ENCODE measurements at regions not wholly inside any gene's neighbourhood (a gene's known extent, or its start where the extent isn't known, plus 50 kb on each side); places are given as distances from the start of the nearest gene placed in this dataset.

DNA sequence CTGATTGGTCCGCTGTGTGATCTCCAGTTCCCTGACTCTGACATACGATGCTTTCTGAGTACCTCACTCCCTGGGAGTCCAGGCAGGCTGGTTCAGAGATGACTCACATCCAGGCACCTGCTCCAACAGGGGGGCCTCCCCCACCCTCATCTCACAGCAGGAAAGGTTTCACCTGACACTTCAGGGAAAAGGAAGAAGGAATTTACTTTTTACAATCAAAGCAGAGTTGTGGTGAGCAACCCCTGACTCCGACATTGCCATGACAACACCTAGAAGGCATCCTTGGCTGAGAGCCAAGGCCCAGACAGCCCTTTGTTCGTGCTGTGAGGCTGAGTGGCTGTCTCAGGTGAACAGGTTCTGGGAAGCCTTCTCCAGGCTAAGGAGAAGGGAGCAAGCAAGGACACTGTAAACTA, 164.6 kb upstream of the GJB5 start:
- Histone ChIP-seq H3K9me3 (ENCODE audit: control insufficient read depth in 4 of 4, low read length in 3 of 4) (no peaks in the 10 kb centered on the region), H3K4me3 (ENCODE audit: low read depth in 1 of 3, low read length in 3 of 3) (no peak overlapping the region), H3K27ac (ENCODE audit: low read depth in 1 of 2, low read length in 2 of 2) (no peak overlapping the region), H3K36me3 (ENCODE audit: control insufficient read depth in 4 of 4, insufficient read depth in 3 of 4, low read depth in 1 of 4, low read length in 3 of 4) (no peaks in the 10 kb centered on the region), H3K27me3 (ENCODE audit: control insufficient read depth in 4 of 4, insufficient read depth in 4 of 4, low read length in 3 of 4) (no peaks in the 10 kb centered on the region), H3K4me1 (ENCODE audit: control insufficient read depth in 4 of 4, insufficient read depth in 4 of 4, low read length in 3 of 4) (no peaks in the 10 kb centered on the region), H3K9ac (ENCODE audit: low read depth in 1 of 2, low read length in 2 of 2) (no peak overlapping the region)
- WGBS: 46% methylated on average over 4 of the region's 4 CpGs
- TF ChIP-seq, protein P1, sequence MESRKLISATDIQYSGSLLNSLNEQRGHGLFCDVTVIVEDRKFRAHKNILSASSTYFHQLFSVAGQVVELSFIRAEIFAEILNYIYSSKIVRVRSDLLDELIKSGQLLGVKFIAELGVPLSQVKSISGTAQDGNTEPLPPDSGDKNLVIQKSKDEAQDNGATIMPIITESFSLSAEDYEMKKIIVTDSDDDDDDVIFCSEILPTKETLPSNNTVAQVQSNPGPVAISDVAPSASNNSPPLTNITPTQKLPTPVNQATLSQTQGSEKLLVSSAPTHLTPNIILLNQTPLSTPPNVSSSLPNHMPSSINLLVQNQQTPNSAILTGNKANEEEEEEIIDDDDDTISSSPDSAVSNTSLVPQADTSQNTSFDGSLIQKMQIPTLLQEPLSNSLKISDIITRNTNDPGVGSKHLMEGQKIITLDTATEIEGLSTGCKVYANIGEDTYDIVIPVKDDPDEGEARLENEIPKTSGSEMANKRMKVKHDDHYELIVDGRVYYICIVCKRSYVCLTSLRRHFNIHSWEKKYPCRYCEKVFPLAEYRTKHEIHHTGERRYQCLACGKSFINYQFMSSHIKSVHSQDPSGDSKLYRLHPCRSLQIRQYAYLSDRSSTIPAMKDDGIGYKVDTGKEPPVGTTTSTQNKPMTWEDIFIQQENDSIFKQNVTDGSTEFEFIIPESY (IDR thresholded peaks at IDR 0.05): no peak
- no peak for TF ChIP-seq GABPA (IDR thresholded peaks at IDR 0.05 in 1 of 2, conservative IDR thresholded peaks at IDR 0.05 in 1 of 2)
- TF ChIP-seq, protein P2, sequence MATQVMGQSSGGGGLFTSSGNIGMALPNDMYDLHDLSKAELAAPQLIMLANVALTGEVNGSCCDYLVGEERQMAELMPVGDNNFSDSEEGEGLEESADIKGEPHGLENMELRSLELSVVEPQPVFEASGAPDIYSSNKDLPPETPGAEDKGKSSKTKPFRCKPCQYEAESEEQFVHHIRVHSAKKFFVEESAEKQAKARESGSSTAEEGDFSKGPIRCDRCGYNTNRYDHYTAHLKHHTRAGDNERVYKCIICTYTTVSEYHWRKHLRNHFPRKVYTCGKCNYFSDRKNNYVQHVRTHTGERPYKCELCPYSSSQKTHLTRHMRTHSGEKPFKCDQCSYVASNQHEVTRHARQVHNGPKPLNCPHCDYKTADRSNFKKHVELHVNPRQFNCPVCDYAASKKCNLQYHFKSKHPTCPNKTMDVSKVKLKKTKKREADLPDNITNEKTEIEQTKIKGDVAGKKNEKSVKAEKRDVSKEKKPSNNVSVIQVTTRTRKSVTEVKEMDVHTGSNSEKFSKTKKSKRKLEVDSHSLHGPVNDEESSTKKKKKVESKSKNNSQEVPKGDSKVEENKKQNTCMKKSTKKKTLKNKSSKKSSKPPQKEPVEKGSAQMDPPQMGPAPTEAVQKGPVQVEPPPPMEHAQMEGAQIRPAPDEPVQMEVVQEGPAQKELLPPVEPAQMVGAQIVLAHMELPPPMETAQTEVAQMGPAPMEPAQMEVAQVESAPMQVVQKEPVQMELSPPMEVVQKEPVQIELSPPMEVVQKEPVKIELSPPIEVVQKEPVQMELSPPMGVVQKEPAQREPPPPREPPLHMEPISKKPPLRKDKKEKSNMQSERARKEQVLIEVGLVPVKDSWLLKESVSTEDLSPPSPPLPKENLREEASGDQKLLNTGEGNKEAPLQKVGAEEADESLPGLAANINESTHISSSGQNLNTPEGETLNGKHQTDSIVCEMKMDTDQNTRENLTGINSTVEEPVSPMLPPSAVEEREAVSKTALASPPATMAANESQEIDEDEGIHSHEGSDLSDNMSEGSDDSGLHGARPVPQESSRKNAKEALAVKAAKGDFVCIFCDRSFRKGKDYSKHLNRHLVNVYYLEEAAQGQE (IDR thresholded peaks at IDR 0.05): no peak
- no peak for TF ChIP-seq RAD21 (IDR thresholded peaks at IDR 0.05)
- TF ChIP-seq EGR1 (IDR thresholded peaks at IDR 0.05; ENCODE audit: low read depth in 2 of 2): no peak
- TF ChIP-seq RXRA (IDR thresholded peaks at IDR 0.05): no peak
- TF ChIP-seq FOXA1 (IDR thresholded peaks at IDR 0.05): no peak
- TF ChIP-seq NR2F2 (IDR thresholded peaks at IDR 0.05): no peak
- TF ChIP-seq, protein P3, sequence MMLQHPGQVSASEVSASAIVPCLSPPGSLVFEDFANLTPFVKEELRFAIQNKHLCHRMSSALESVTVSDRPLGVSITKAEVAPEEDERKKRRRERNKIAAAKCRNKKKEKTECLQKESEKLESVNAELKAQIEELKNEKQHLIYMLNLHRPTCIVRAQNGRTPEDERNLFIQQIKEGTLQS (IDR thresholded peaks at IDR 0.05): no peak
- TF ChIP-seq, protein P4, sequence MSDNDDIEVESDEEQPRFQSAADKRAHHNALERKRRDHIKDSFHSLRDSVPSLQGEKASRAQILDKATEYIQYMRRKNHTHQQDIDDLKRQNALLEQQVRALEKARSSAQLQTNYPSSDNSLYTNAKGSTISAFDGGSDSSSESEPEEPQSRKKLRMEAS (IDR thresholded peaks at IDR 0.05): no peak
- TF ChIP-seq, protein P5, sequence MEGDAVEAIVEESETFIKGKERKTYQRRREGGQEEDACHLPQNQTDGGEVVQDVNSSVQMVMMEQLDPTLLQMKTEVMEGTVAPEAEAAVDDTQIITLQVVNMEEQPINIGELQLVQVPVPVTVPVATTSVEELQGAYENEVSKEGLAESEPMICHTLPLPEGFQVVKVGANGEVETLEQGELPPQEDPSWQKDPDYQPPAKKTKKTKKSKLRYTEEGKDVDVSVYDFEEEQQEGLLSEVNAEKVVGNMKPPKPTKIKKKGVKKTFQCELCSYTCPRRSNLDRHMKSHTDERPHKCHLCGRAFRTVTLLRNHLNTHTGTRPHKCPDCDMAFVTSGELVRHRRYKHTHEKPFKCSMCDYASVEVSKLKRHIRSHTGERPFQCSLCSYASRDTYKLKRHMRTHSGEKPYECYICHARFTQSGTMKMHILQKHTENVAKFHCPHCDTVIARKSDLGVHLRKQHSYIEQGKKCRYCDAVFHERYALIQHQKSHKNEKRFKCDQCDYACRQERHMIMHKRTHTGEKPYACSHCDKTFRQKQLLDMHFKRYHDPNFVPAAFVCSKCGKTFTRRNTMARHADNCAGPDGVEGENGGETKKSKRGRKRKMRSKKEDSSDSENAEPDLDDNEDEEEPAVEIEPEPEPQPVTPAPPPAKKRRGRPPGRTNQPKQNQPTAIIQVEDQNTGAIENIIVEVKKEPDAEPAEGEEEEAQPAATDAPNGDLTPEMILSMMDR (IDR thresholded peaks at IDR 0.05; ENCODE audit: low read depth, low read length, missing input control): no peak
- no peak for TF ChIP-seq JUND (IDR thresholded peaks at IDR 0.05)
- no peak for DNase-seq (ENCODE audit: low spot score)

DNA sequence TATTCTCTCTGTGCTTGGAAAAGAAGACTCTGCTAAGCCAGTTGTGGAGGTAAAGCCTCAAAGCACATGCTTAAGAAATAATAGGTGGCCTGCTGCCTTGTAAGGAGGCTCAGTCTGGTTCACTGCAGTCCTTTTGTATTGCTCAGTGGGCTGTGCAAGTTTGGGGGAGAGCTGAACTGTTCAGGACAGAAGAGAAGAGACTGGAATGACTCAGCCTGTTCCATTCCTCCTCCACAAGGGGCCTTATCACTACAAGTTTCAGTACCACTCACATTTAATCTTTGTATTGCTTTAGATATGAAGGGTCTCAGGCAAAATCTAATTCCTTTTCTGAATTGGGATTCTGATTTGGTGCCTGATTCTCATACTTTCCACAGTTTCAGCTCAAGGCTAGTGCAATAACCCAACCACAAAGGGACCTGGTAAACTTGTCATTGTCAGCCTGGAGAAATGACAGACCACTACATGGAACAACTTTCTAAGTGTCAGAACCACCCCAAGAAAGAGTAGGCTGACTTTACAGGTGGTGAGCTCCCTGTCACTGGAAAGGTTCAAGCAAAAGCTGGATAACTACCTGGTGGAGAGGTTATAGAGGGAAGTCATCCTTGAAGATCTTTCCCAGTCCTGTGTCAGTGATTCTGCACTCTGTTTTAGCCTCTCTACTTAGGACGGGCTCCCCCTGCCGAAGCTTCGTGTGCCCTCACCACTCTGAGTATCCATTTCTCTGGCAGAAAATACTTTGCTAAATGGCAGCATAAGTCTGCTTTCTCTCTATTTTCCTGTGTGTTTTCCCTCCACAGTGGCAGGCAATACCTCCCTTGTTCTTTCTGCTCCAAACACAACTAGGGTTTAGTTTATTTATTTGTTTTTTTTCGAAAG, 162.9 kb upstream of the GJB5 start:
- Histone ChIP-seq H3K36me3 (ENCODE audit: control insufficient read depth in 4 of 4, insufficient read depth in 3 of 4, low read depth in 1 of 4, low read length in 3 of 4) (no peaks in the 10 kb centered on the region), H3K27ac (ENCODE audit: low read depth in 1 of 2, low read length in 2 of 2) (no peak overlapping the region), H3K4me3 (ENCODE audit: low read depth in 1 of 3, low read length in 3 of 3) (no peak overlapping the region), H3K9me3 (ENCODE audit: control insufficient read depth in 4 of 4, low read length in 3 of 4) (no peaks in the 10 kb centered on the region), H3K4me1 (ENCODE audit: control insufficient read depth in 4 of 4, insufficient read depth in 4 of 4, low read length in 3 of 4) (no peaks in the 10 kb centered on the region), H3K9ac (ENCODE audit: low read depth in 1 of 2, low read length in 2 of 2) (no peak overlapping the region), H3K27me3 (ENCODE audit: control insufficient read depth in 4 of 4, insufficient read depth in 4 of 4, low read length in 3 of 4) (no peaks in the 10 kb centered on the region)
- no peak for DNase-seq (ENCODE audit: low spot score)
- 71% methylated on average over 4 of the region's 4 CpGs for WGBS
- TF ChIP-seq HNF4G (IDR thresholded peaks at IDR 0.05): no peak
- TF ChIP-seq EGR1 (IDR thresholded peaks at IDR 0.05; ENCODE audit: low read depth in 2 of 2): no peak
- TF ChIP-seq, protein P2 (IDR thresholded peaks at IDR 0.05): no peak
- TF ChIP-seq, protein P3 (IDR thresholded peaks at IDR 0.05): no peak
- TF ChIP-seq SP1 (IDR thresholded peaks at IDR 0.05): no peak
- TF ChIP-seq FOXA1 (IDR thresholded peaks at IDR 0.05): no peak
- no peak for TF ChIP-seq GABPA (IDR thresholded peaks at IDR 0.05 in 1 of 2, conservative IDR thresholded peaks at IDR 0.05 in 1 of 2)

Measured in liver (tissue), 8 donors.